HCT116 (cell line): ENCODE measurements at regions not wholly inside any gene's neighbourhood (a gene's known extent, or its start where the extent isn't known, plus 50 kb on each side); places are given as distances from the start of the nearest gene placed in this dataset.

Source experiments
- ATAC-seq: fragments of 200-7000 bp; cut with Tn5 transposase; 2 replicates; pipeline ENCODE4 v1.9.1; 2020; ENCODE audit warnings: mild to moderate bottlenecking, moderate library complexity
- BruUV-seq: library from RNA; stranded (reverse); fragments of 400-500 nt; replicated peaks from 2 replicates; lab custom pipeline; 2021; lab: Mats Ljungman, UMichigan
- CTCF ChIA-PET: fragments of 300-600 bp; sonication (Branson Sonifier 250); formaldehyde crosslinking; loops from one replicate; lab custom pipeline; 2021; ENCODE audit warnings: antibody characterized with exemption; lab: Charles Lee
- POLR2A ChIA-PET: fragments of 300-600, 350-600 bp; sonication (Branson Sonifier 250); formaldehyde crosslinking; loops from one replicate; lab custom pipeline; 2021; ENCODE audit warnings: antibody characterized with exemption; lab: Charles Lee
- RAD21 ChIA-PET, 2 experiments: fragments of 300-600 bp; sonication (Branson Sonifier 250); formaldehyde crosslinking; loops; one replicate each; lab custom pipeline; 2023; ENCODE audit warnings: low total read pairs in 2 of 2; ENCODE audit not compliant: uncharacterized antibody in 2 of 2, unreplicated experiment in 2 of 2, low non-redundant PET in 1 of 2; lab: Charles Lee
- DNase-seq: peaks from one replicate; pipeline ENCODE4 v3.0.0-alpha.2; 2010; ENCODE audit warnings: low read depth, low spot score
- H2AFZ ChIP-seq: fragments of 200-600 bp; shearing (Covaris generic), sonication (generic); 2 replicates; pipeline ENCODE4 v1.6.1; 2017; ENCODE audit warnings: low read depth, mixed run types, mixed read lengths, antibody characterized with exemption, low read length; ENCODE audit not compliant: poor library complexity, severe bottlenecking
- H3K27ac ChIP-seq: 2 replicates; pipeline ENCODE4 v1.5.1; 2012; ENCODE audit warnings: low read depth, low read length
- H3K27me3 ChIP-seq: fragments of 200-600 bp; sonication (generic); 2 replicates; pipeline ENCODE4 v1.6.1; 2016; ENCODE audit warnings: mixed run types, low read length, mixed read lengths; ENCODE audit not compliant: insufficient read depth
- H3K36me3 ChIP-seq, 2 experiments: fragments of 200-500 bp in 1 of 2; fragments of 200-600 bp in 1 of 2; sonication (Bioruptor generic) in 1 of 2; sonication (generic) in 1 of 2; 2 replicates each; pipeline versions ENCODE4 v1.5.1 to v1.6.1; 2014 to 2016; ENCODE audit warnings: low read length in 2 of 2, inconsistent platforms in 1 of 2, mixed read lengths in 1 of 2, mixed run types in 1 of 2; ENCODE audit not compliant: insufficient read depth in 2 of 2, control insufficient read depth in 1 of 2
- H3K4me1 ChIP-seq, 2 experiments: fragments of 200-600 bp in 1 of 2; sonication (generic) in 1 of 2; 2 replicates each; pipeline versions ENCODE4 v1.5.1 to v1.6.1; 2012 to 2017; ENCODE audit warnings: low read length in 2 of 2, inconsistent platforms in 1 of 2, mild to moderate bottlenecking in 1 of 2, mixed read lengths in 1 of 2, mixed run types in 1 of 2, moderate library complexity in 1 of 2; ENCODE audit not compliant: insufficient read depth in 2 of 2, control insufficient read depth in 1 of 2
- H3K4me2 ChIP-seq: fragments of 200-600 bp; sonication (generic); 2 replicates; pipeline ENCODE4 v1.6.1; 2017; ENCODE audit warnings: mixed run types, low read length, mixed read lengths
- H3K4me3 ChIP-seq, 2 experiments: fragments of 200-600 bp in 1 of 2; sonication (generic) in 1 of 2; replicated peaks in 1 of 2; 2 replicates each; pipeline ENCODE4 v1.5.1; 2011 to 2016; ENCODE audit warnings: low read length in 2 of 2, control low read depth in 1 of 2, low read depth in 1 of 2, mild to moderate bottlenecking in 1 of 2, mixed read lengths in 1 of 2, mixed run types in 1 of 2
- H3K79me2 ChIP-seq: fragments of 200-600 bp; sonication (generic); 2 replicates; pipeline ENCODE4 v1.6.1; 2017; ENCODE audit warnings: mild to moderate bottlenecking, mixed run types, low read length, moderate library complexity, mixed read lengths; ENCODE audit not compliant: insufficient read depth
- H3K9ac ChIP-seq: fragments of 200-600 bp; sonication (generic); 2 replicates; pipeline ENCODE4 v1.6.1; 2016; ENCODE audit warnings: low read length, mixed read lengths
- H3K9me2 ChIP-seq: fragments of 200-600 bp; sonication (generic), shearing (Covaris generic); 2 replicates; pipeline ENCODE4 v1.6.1; 2017; ENCODE audit warnings: mixed run types, mild to moderate bottlenecking, moderate library complexity; ENCODE audit not compliant: insufficient read depth
- H3K9me3 ChIP-seq, 2 experiments: fragments of 200-500 bp in 1 of 2; fragments of 200-600 bp in 1 of 2; sonication (Bioruptor generic) in 1 of 2; sonication (generic) in 1 of 2; 2 replicates each; pipeline ENCODE4 v1.6.1; 2014 to 2017; ENCODE audit warnings: low read length in 2 of 2, mixed read lengths in 2 of 2, inconsistent platforms in 1 of 2, low read depth in 1 of 2, mild to moderate bottlenecking in 1 of 2, mixed run types in 1 of 2, moderate library complexity in 1 of 2; ENCODE audit not compliant: control insufficient read depth in 1 of 2, insufficient read depth in 1 of 2
- H4K20me1 ChIP-seq: fragments of 200-600 bp; sonication (generic), shearing (Covaris generic); 2 replicates; pipeline ENCODE4 v1.6.1; 2017; ENCODE audit warnings: mixed run types, mild to moderate bottlenecking, moderate library complexity; ENCODE audit not compliant: insufficient read depth
- CBX3 ChIP-seq: IDR thresholded peaks from 2 replicates; pipeline ENCODE4 v1.6.1; 2012; ENCODE audit warnings: low read depth
- CEBPB ChIP-seq: IDR thresholded peaks from 2 replicates; pipeline ENCODE4 v1.6.1; 2012; ENCODE audit warnings: low read depth
- EGR1 ChIP-seq: IDR thresholded peaks from 2 replicates; pipeline ENCODE4 v1.6.1; 2012; ENCODE audit warnings: low read depth
- JUND ChIP-seq: IDR thresholded peaks from 2 replicates; pipeline ENCODE4 v1.6.1; 2012
- POLR2A ChIP-seq: IDR thresholded peaks from 2 replicates; pipeline ENCODE4 v1.7.0; 2011; ENCODE audit warnings: borderline replicate concordance; ENCODE audit not compliant: insufficient read depth, insufficient read length; ENCODE audit errors: extremely low read depth
- POLR2AphosphoS5 ChIP-seq: IDR thresholded peaks from 2 replicates; pipeline ENCODE4 v1.6.1; 2011; ENCODE audit warnings: mild to moderate bottlenecking, low read depth, low read length, moderate library complexity
- RAD21 ChIP-seq: IDR thresholded peaks from 2 replicates; pipeline ENCODE4 v1.6.1; 2012; ENCODE audit warnings: low read depth, mild to moderate bottlenecking
- SP1 ChIP-seq: IDR thresholded peaks from 2 replicates; pipeline ENCODE4 v1.6.1; 2012; ENCODE audit warnings: low read depth
- SRF ChIP-seq: IDR thresholded peaks from 2 replicates; pipeline ENCODE4 v1.6.1; 2012; ENCODE audit warnings: low read depth
- TCF7L2 ChIP-seq: IDR thresholded peaks from 2 replicates; pipeline ENCODE4 v1.7.0; 2011; ENCODE audit warnings: borderline replicate concordance, inconsistent platforms; ENCODE audit not compliant: insufficient read depth, insufficient read length; ENCODE audit errors: extremely low read depth
- YY1 ChIP-seq: IDR thresholded peaks from 2 replicates; pipeline ENCODE4 v1.6.1; 2011; ENCODE audit warnings: low read length, low read depth, moderate library complexity, mild to moderate bottlenecking; ENCODE audit not compliant: insufficient replicate concordance; ENCODE audit errors: extremely low read depth
- ZFX ChIP-seq: fragments of 450-650 bp; IDR thresholded peaks from 2 replicates; pipeline ENCODE4 v1.6.1; 2017
- ZNF274 ChIP-seq: fragments of 200-500 bp; sonication (Bioruptor generic); IDR thresholded peaks from 2 replicates; pipeline ENCODE4 v1.6.1; 2014; ENCODE audit warnings: mild to moderate bottlenecking, low read depth, low read length, inconsistent platforms
- intact Hi-C: fragments of 100-400 bp; cut with micrococcal nuclease; formaldehyde crosslinking; loops from 2 replicates; pipeline ENCODE4 v1.10.0; 2022
- TF ChIP-seq, protein P1 (sequence below), 3 experiments: fragments of 200-600 bp in 1 of 3; sonication (generic) in 1 of 3; IDR thresholded peaks in 2 of 3; conservative IDR thresholded peaks in 1 of 3; 2 replicates each; pipeline ENCODE4 v1.5.1; 2012 to 2017; ENCODE audit warnings: low read depth in 2 of 3, low read length in 2 of 3, antibody characterized with exemption in 1 of 3, borderline replicate concordance in 1 of 3, control low read depth in 1 of 3, mild to moderate bottlenecking in 1 of 3, mixed read lengths in 1 of 3, mixed run types in 1 of 3, moderate library complexity in 1 of 3; ENCODE audit not compliant: insufficient read depth in 1 of 3
- TF ChIP-seq, protein P2 (sequence below): IDR thresholded peaks from 2 replicates; pipeline ENCODE4 v1.6.1; 2011; ENCODE audit warnings: mild to moderate bottlenecking, low read length, moderate library complexity; ENCODE audit not compliant: insufficient replicate concordance; ENCODE audit errors: extremely low read depth

DNA sequence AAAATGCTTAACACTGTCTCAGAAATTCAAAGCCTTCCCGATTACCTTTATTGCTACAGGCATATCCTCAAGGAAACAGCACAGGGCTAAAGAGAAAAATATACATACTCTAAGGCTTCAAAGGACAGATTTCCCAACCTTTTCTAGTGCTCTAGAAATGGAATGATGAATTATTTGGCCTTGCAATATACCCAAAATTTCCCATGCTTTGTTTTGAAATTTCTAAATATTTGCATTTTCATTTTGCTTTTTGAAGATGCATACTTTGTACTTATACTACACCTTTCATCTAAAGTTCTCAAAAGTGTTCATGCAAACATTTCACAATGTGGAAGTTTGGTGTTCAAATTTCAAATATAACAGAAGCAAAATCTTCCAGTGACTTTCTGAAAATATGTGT is 312.7 kb upstream of the PDE4D start:
- Histone ChIP-seq H3K27me3 (peaks cover 8% of the 10 kb centered on the region; the same call in 1 of the 2 replicates), H3K36me3 (no peaks in the 10 kb centered on the region), H4K20me1 (no peaks in the 10 kb centered on the region), H3K9me2 (no peaks in the 10 kb centered on the region), H3K4me1 (no peaks in the 10 kb centered on the region), H3K9ac (no peak overlapping the region), H2AFZ (no peak overlapping the region), H3K4me3 (no peak overlapping the region), H3K27ac (no peak overlapping the region), H3K4me2 (no peak overlapping the region), H3K79me2 (no peaks in the 10 kb centered on the region), H3K9me3 (no peaks in the 10 kb centered on the region)
- CTCF ChIA-PET = no interaction called here
- TF ChIP-seq ZNF274 = no peak
- no peak for TF ChIP-seq SRF
- TF ChIP-seq YY1 = no peak
- TF ChIP-seq SP1 = no peak
- TF ChIP-seq CEBPB = no peak
- TF ChIP-seq POLR2AphosphoS5 = no peak
- TF ChIP-seq JUND = no peak
- TF ChIP-seq POLR2A = no peak
- TF ChIP-seq EGR1 = no peak
- TF ChIP-seq RAD21 = no peak
- TF ChIP-seq, protein P1, sequence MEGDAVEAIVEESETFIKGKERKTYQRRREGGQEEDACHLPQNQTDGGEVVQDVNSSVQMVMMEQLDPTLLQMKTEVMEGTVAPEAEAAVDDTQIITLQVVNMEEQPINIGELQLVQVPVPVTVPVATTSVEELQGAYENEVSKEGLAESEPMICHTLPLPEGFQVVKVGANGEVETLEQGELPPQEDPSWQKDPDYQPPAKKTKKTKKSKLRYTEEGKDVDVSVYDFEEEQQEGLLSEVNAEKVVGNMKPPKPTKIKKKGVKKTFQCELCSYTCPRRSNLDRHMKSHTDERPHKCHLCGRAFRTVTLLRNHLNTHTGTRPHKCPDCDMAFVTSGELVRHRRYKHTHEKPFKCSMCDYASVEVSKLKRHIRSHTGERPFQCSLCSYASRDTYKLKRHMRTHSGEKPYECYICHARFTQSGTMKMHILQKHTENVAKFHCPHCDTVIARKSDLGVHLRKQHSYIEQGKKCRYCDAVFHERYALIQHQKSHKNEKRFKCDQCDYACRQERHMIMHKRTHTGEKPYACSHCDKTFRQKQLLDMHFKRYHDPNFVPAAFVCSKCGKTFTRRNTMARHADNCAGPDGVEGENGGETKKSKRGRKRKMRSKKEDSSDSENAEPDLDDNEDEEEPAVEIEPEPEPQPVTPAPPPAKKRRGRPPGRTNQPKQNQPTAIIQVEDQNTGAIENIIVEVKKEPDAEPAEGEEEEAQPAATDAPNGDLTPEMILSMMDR (IDR thresholded peaks at IDR 0.05 in 2 of 3, conservative IDR thresholded peaks at IDR 0.05 in 1 of 3; ENCODE audit: borderline replicate concordance in 1 of 3, insufficient read depth in 1 of 3, low read depth in 2 of 3, low read length in 2 of 3) = no peak
- TF ChIP-seq, protein P2, sequence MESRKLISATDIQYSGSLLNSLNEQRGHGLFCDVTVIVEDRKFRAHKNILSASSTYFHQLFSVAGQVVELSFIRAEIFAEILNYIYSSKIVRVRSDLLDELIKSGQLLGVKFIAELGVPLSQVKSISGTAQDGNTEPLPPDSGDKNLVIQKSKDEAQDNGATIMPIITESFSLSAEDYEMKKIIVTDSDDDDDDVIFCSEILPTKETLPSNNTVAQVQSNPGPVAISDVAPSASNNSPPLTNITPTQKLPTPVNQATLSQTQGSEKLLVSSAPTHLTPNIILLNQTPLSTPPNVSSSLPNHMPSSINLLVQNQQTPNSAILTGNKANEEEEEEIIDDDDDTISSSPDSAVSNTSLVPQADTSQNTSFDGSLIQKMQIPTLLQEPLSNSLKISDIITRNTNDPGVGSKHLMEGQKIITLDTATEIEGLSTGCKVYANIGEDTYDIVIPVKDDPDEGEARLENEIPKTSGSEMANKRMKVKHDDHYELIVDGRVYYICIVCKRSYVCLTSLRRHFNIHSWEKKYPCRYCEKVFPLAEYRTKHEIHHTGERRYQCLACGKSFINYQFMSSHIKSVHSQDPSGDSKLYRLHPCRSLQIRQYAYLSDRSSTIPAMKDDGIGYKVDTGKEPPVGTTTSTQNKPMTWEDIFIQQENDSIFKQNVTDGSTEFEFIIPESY = no peak
- TF ChIP-seq ZFX = no peak
- TF ChIP-seq CBX3 = no peak
- no peak for TF ChIP-seq TCF7L2
- RAD21 ChIA-PET = no interaction called here
- DNase-seq (no peak), ATAC-seq (no peak)
- no TSS peak for BruUV-seq
- intact Hi-C loops = no loop called here
- POLR2A ChIA-PET = no interaction called here
